ENCODE measurements at regions not wholly inside any gene's neighbourhood (a gene's known extent, or its start where the extent isn't known, plus 50 kb on each side); places are given as distances from the start of the nearest gene placed in this dataset.
"Not testable (repeated sequence)": the region's sequence is repeated elsewhere in the genome, so short reads cannot be mapped to it uniquely, and the experiment has no call there.

GRCh38 chr1:838291-838690 lies 85.4 kb upstream of the SAMD11 start:
- TF ChIP-seq CTCF (IDR thresholded peaks at IDR 0.05); TAF1 (IDR thresholded peaks at IDR 0.05; ENCODE audit: borderline replicate concordance, low read depth, low read length); REST (IDR thresholded peaks at IDR 0.05; ENCODE audit: low read depth, low read length); RXRA (IDR thresholded peaks at IDR 0.05; ENCODE audit: borderline replicate concordance, low read depth): not testable (repeated sequence)

Data from SK-N-SH (cell line).